A549 (cell line): ENCODE measurements at regions not wholly inside any gene's neighbourhood (a gene's known extent, or its start where the extent isn't known, plus 50 kb on each side); places are given as distances from the start of the nearest gene placed in this dataset.

Source experiments
- CEBPB ChIP-seq, 2 experiments: fragments of >200 bp in 1 of 2; sonication (Bioruptor Twin) in 1 of 2; formaldehyde crosslinking in 1 of 2; IDR thresholded peaks; 2 replicates each; pipeline ENCODE4 v1.6.1; 2012 to 2016
- KDM1A ChIP-seq: fragments of 200-600 bp; sonication (generic); IDR thresholded peaks from 2 replicates; pipeline ENCODE4 v1.6.1; 2016; ENCODE audit warnings: low read depth, mild to moderate bottlenecking
- NPAS2 ChIP-seq: fragments of 250-450 bp; sonication (Bioruptor Pico); IDR thresholded peaks from 2 replicates; pipeline ENCODE4 v1.8.0; 2022; ENCODE audit warnings: mild to moderate bottlenecking, moderate library complexity, borderline replicate concordance
- POLR2A ChIP-seq: IDR thresholded peaks from 2 replicates; pipeline ENCODE4 v1.6.1; 2012; ENCODE audit warnings: mild to moderate bottlenecking, low read length
- RAD21 ChIP-seq, 2 experiments: fragments of >200 bp in 1 of 2; sonication (Bioruptor Twin) in 1 of 2; formaldehyde crosslinking in 1 of 2; IDR thresholded peaks in 1 of 2; conservative IDR thresholded peaks in 1 of 2; 2 replicates in 1 of 2; 3 replicates in 1 of 2; pipeline ENCODE4 v1.6.1; 2012 to 2018; ENCODE audit warnings: inconsistent platforms in 1 of 2
- TF ChIP-seq, protein P1 (sequence below): fragments of >200 bp; sonication (Bioruptor Twin); formaldehyde crosslinking; IDR thresholded peaks from 3 replicates; pipeline ENCODE4 v1.5.1; 2016
- TF ChIP-seq, protein P2 (sequence below): fragments of >200 bp; sonication (Bioruptor Twin); formaldehyde crosslinking; IDR thresholded peaks from 3 replicates; pipeline ENCODE4 v1.6.1; 2016
- TF ChIP-seq, protein P3 (sequence below): fragments of 200-600 bp; sonication (generic); IDR thresholded peaks from 2 replicates; pipeline ENCODE4 v1.6.1; 2016; ENCODE audit warnings: antibody characterized with exemption, mild to moderate bottlenecking, moderate library complexity

DNA sequence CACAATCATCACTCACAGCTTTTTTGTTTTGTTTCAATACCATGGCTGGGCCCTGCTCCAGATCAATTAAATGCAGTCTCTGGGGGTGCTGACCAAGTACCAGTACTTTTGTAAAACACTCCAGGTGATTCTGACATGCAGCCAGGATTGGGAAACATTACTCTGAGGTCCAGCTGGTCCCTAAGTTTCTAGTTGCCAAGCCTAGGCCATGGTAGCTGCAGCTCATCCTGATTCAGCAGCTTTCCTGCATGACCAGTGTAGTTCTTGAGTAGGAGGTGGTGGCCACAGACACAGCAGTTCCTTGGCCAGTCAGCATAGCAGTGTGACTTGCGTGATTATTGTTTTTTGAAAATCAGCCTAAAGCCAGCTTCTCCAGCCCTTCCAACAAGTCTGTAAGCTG is 859.1 kb downstream of the DIAPH3 start:
- no peak for TF ChIP-seq RAD21 (conservative IDR thresholded peaks at IDR 0.05 in 1 of 2, IDR thresholded peaks at IDR 0.05 in 1 of 2)
- TF ChIP-seq, protein P1, sequence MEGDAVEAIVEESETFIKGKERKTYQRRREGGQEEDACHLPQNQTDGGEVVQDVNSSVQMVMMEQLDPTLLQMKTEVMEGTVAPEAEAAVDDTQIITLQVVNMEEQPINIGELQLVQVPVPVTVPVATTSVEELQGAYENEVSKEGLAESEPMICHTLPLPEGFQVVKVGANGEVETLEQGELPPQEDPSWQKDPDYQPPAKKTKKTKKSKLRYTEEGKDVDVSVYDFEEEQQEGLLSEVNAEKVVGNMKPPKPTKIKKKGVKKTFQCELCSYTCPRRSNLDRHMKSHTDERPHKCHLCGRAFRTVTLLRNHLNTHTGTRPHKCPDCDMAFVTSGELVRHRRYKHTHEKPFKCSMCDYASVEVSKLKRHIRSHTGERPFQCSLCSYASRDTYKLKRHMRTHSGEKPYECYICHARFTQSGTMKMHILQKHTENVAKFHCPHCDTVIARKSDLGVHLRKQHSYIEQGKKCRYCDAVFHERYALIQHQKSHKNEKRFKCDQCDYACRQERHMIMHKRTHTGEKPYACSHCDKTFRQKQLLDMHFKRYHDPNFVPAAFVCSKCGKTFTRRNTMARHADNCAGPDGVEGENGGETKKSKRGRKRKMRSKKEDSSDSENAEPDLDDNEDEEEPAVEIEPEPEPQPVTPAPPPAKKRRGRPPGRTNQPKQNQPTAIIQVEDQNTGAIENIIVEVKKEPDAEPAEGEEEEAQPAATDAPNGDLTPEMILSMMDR = no peak
- TF ChIP-seq, protein P2, sequence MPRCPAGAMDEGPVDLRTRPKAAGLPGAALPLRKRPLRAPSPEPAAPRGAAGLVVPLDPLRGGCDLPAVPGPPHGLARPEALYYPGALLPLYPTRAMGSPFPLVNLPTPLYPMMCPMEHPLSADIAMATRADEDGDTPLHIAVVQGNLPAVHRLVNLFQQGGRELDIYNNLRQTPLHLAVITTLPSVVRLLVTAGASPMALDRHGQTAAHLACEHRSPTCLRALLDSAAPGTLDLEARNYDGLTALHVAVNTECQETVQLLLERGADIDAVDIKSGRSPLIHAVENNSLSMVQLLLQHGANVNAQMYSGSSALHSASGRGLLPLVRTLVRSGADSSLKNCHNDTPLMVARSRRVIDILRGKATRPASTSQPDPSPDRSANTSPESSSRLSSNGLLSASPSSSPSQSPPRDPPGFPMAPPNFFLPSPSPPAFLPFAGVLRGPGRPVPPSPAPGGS = no peak
- TF ChIP-seq, protein P3, sequence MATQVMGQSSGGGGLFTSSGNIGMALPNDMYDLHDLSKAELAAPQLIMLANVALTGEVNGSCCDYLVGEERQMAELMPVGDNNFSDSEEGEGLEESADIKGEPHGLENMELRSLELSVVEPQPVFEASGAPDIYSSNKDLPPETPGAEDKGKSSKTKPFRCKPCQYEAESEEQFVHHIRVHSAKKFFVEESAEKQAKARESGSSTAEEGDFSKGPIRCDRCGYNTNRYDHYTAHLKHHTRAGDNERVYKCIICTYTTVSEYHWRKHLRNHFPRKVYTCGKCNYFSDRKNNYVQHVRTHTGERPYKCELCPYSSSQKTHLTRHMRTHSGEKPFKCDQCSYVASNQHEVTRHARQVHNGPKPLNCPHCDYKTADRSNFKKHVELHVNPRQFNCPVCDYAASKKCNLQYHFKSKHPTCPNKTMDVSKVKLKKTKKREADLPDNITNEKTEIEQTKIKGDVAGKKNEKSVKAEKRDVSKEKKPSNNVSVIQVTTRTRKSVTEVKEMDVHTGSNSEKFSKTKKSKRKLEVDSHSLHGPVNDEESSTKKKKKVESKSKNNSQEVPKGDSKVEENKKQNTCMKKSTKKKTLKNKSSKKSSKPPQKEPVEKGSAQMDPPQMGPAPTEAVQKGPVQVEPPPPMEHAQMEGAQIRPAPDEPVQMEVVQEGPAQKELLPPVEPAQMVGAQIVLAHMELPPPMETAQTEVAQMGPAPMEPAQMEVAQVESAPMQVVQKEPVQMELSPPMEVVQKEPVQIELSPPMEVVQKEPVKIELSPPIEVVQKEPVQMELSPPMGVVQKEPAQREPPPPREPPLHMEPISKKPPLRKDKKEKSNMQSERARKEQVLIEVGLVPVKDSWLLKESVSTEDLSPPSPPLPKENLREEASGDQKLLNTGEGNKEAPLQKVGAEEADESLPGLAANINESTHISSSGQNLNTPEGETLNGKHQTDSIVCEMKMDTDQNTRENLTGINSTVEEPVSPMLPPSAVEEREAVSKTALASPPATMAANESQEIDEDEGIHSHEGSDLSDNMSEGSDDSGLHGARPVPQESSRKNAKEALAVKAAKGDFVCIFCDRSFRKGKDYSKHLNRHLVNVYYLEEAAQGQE = no peak
- TF ChIP-seq POLR2A = no peak
- TF ChIP-seq CEBPB (IDR thresholded peaks at IDR 0.05) = no peak
- no peak for TF ChIP-seq KDM1A
- no peak for TF ChIP-seq NPAS2 (CRISPR knock-in tag)
